ENCODE measurements at regions not wholly inside any gene's neighbourhood (a gene's known extent, or its start where the extent isn't known, plus 50 kb on each side); places are given as distances from the start of the nearest gene placed in this dataset.

DNA sequence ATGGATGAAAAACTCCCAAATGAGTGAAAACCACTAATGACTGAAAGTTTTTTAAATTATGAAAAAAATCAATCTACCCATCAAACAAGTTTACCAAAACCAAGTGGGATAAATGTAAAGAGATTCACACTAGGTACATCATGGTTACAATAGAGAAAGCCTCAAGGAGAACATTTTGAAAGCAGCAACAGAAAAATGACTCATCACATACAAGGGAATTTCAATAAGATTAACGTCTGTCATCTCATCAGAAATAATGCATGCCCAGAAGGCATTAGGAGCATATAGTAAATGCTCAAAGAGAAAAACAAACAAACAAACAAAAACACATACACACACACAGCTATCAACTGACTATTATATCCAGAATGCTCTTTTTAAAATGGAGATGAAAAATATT lies 261.8 kb upstream of the KIF2B start:
- TF ChIP-seq RFX5 (IDR thresholded peaks at IDR 0.05) = no peak
- no peak for TF ChIP-seq MAZ (IDR thresholded peaks at IDR 0.05; ENCODE audit: borderline replicate concordance, low read depth, low read length)
- no peak for TF ChIP-seq CEBPB (IDR thresholded peaks at IDR 0.05)

Data from A549 (cell line).